ENCODE measurements at regions not wholly inside any gene's neighbourhood (a gene's known extent, or its start where the extent isn't known, plus 50 kb on each side); places are given as distances from the start of the nearest gene placed in this dataset.

DNA sequence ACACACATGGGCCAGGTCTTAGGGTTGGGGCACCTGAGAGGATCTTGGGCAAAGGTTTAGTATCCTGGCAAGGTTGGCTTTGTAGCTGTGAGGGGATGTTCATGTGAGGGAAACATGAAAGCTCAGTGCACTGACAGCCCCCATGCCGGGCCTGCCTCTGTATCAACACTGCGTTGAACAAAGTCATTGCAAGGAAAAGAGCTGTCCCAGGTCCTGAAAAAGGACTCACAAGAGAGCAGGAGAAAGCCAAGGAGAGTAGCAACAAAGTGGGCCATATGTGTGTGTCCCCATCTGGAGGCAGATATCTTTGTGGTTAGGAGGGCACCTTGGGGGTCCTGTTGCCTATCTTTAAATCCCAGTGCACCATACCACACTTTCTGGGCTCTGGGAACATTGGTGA, 237.8 kb upstream of the THSD7B start:
- no peak for DNase-seq (ENCODE audit: low spot score in 2 of 2)
- Histone ChIP-seq H3K4me3 (no peak overlapping the region), H3K27ac (no peak overlapping the region), H3K4me1 (no peaks in the 10 kb centered on the region), H3K27me3 (no peaks in the 10 kb centered on the region), H3K9me3 (no peaks in the 10 kb centered on the region), H3K36me3 (no peaks in the 10 kb centered on the region)
- 5 to 23% methylated on average over 2 of the region's 2 CpGs for WGBS, 2 donors
- TF ChIP-seq EP300 (IDR thresholded peaks at IDR 0.05) (no peak), POLR2A (IDR thresholded peaks at IDR 0.05) (no peak), CTCF (IDR thresholded peaks at IDR 0.05) (no peak)

DNA sequence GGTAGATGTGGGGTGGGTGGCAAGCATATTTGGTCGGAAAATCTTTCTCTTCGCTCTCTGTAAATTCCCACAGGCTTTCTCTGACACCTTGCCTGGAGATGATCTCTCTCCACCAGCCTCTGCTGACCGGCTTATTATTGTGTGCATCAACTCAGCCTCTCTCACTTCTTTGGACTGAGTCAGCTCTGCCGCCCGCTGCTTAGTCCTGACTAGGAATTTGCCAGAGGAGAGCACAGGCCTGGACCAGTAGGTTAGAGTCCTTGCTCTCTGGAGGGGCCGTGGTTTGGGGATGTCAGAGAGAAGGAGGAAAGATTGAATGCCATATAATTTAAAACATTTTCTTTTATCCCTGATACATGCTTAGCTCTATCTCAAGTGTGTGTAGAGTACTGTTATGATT, 242.6 kb upstream of the THSD7B start:
- H3K27me3 ChIP-seq: no peaks in the 10 kb centered on the region
- no peaks in the 10 kb centered on the region for H3K9me3 ChIP-seq
- no peak for DNase-seq (ENCODE audit: low spot score in 2 of 2)
- H3K4me1 ChIP-seq: no peaks in the 10 kb centered on the region
- H3K4me3 ChIP-seq: no peak overlapping the region
- no peaks in the 10 kb centered on the region for H3K36me3 ChIP-seq
- no peak overlapping the region for H3K27ac ChIP-seq
- 78 to 83% methylated on average over 6 of the region's 6 CpGs for WGBS, 2 donors
- TF ChIP-seq POLR2A (IDR thresholded peaks at IDR 0.05) (no peak), EP300 (IDR thresholded peaks at IDR 0.05) (no peak), CTCF (IDR thresholded peaks at IDR 0.05) (no peak)

- Histone ChIP-seq H3K27ac (no peak overlapping the region), H3K4me1 (no peaks in the 10 kb centered on the region), H3K9me3 (no peaks in the 10 kb centered on the region), H3K36me3 (no peaks in the 10 kb centered on the region), H3K27me3 (no peaks in the 10 kb centered on the region), H3K4me3 (no peak overlapping the region)
- DNase-seq (ENCODE audit: low spot score in 2 of 2): no peak
- 10 to 15% methylated on average over 2 of the region's 2 CpGs for WGBS, 2 donors
- TF ChIP-seq CTCF (IDR thresholded peaks at IDR 0.05) (no peak), EP300 (IDR thresholded peaks at IDR 0.05) (no peak), POLR2A (IDR thresholded peaks at IDR 0.05) (no peak)
These were observed 247.6 kb upstream of the THSD7B start for GRCh38 chr2:136517716-136518115.

DNA sequence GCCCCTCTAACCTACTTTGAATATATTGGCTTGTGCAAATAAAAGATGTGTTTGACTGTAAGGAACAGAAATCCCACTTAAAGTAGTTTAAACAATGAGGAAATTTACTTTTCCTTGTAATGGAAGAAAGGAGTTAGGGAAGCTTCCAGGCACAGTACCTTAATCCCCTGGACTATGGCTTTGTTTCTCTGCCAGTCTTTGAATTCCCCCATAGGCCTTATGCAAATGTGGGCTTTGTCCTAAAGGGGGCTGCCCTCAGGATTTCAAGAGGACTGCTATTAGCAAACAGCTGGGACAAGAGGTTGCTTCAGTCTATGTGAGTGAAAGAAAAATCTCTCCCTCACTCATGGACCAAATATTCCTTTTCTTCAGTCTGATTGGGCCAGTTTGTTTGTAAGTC, 255.1 kb upstream of the THSD7B start:
- Histone ChIP-seq H3K36me3 (no peaks in the 10 kb centered on the region), H3K9me3 (no peaks in the 10 kb centered on the region), H3K27ac (no peak overlapping the region), H3K4me3 (no peak overlapping the region), H3K4me1 (no peaks in the 10 kb centered on the region), H3K27me3 (no peaks in the 10 kb centered on the region)
- DNase-seq (ENCODE audit: low spot score in 2 of 2): no peak
- TF ChIP-seq EP300 (IDR thresholded peaks at IDR 0.05): no peak
- no peak for TF ChIP-seq POLR2A (IDR thresholded peaks at IDR 0.05)
- no peak for TF ChIP-seq CTCF (IDR thresholded peaks at IDR 0.05)

DNA sequence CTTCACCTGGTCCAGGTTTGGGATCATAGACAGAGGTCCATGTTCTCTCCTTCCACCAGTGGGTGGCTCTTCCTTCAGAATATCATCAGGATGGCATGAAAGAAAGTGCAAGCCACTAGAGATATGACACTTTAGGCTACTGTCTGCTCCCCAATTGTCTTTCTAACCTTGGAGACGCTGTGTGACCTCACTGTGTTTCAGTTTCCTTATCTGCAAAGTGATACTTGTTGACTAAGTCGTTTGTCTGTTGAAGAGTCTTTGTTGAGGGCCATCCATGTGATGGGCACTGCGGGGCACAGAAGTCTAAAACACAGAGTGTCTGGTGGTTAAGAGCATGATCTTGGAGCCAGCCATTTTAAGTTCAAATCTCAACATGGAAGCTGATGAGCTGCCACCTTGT, 259.9 kb upstream of the THSD7B start:
- H3K4me1 ChIP-seq: no peaks in the 10 kb centered on the region
- H3K4me3 ChIP-seq: no peak overlapping the region
- no peaks in the 10 kb centered on the region for H3K27me3 ChIP-seq
- no peak overlapping the region for H3K27ac ChIP-seq
- WGBS, 2 donors: 55 to 76% methylated on average over 3 of the region's 3 CpGs
- no peak for DNase-seq (ENCODE audit: low spot score in 2 of 2)
- no peaks in the 10 kb centered on the region for H3K36me3 ChIP-seq
- no peak for TF ChIP-seq CTCF (IDR thresholded peaks at IDR 0.05)
- TF ChIP-seq EP300 (IDR thresholded peaks at IDR 0.05): no peak
- no peak for TF ChIP-seq POLR2A (IDR thresholded peaks at IDR 0.05)
- no peaks in the 10 kb centered on the region for H3K9me3 ChIP-seq

Data from tibial nerve (tissue), 4 donors.